ENCODE measurements at regions not wholly inside any gene's neighbourhood (a gene's known extent, or its start where the extent isn't known, plus 50 kb on each side); places are given as distances from the start of the nearest gene placed in this dataset.

DNA sequence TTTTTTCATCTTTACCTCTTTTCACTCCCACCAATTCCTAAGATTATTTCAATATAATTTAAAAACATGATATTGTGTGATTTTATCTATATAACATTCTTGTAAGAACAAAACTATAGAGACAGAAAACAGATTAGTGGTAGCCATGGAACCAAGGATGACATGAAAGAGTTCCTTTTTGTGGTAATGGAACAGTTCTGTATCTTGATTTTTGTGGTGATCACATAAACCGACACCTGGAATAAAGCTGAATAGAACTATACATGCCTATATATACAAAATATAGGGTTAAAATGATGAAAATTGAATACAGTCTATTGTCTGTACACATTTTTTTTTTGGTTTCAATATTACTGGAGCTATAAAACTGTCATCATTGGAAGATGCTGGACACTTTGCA, 945.4 kb downstream of the SI start:
- Histone ChIP-seq H3K9ac (ENCODE audit: low read length) (no peak overlapping the region), H3K4me2 (ENCODE audit: low read length) (no peak overlapping the region), H3K4me3 (replicated peaks in 1 of 2; ENCODE audit: low read depth in 1 of 2, low read length in 2 of 2) (no peak overlapping the region), H3K4me1 (ENCODE audit: control insufficient read depth in 1 of 2, insufficient read depth in 2 of 2, low read length in 2 of 2) (no peaks in the 10 kb centered on the region), H3K36me3 (ENCODE audit: control insufficient read depth in 1 of 2, insufficient read depth in 2 of 2, low read length in 2 of 2) (no peaks in the 10 kb centered on the region), H2AFZ (ENCODE audit: low read depth, low read length, poor library complexity, severe bottlenecking) (no peak overlapping the region), H3K27ac (ENCODE audit: low read depth, low read length) (no peak overlapping the region), H3K79me2 (ENCODE audit: insufficient read depth, low read length) (no peaks in the 10 kb centered on the region), H3K9me2 (ENCODE audit: insufficient read depth) (no peaks in the 10 kb centered on the region), H4K20me1 (ENCODE audit: insufficient read depth) (no peaks in the 10 kb centered on the region), H3K9me3 (ENCODE audit: control insufficient read depth in 1 of 2, insufficient read depth in 1 of 2, low read depth in 1 of 2, low read length in 2 of 2) (no peaks in the 10 kb centered on the region), H3K27me3 (ENCODE audit: insufficient read depth, low read length) (no peaks in the 10 kb centered on the region)
- no TSS peak for BruUV-seq (replicated peaks)
- no peak for DNase-seq (ENCODE audit: low read depth, low spot score)
- CTCF ChIA-PET, result no interaction called here
- TF ChIP-seq JUND (IDR thresholded peaks at IDR 0.05), result no peak
- TF ChIP-seq CEBPB (IDR thresholded peaks at IDR 0.05; ENCODE audit: low read depth), result no peak
- no peak for TF ChIP-seq SRF (IDR thresholded peaks at IDR 0.05; ENCODE audit: low read depth)
- ATAC-seq, result no peak
- RAD21 ChIA-PET (ENCODE audit: low non-redundant PET in 1 of 2, low total read pairs in 2 of 2, uncharacterized antibody in 2 of 2, unreplicated experiment in 2 of 2), result no interaction called here
- POLR2A ChIA-PET, result no interaction called here
- intact Hi-C loops (cut with micrococcal nuclease), result no loop called here

- Histone ChIP-seq H3K36me3 (ENCODE audit: control insufficient read depth in 1 of 2, insufficient read depth in 2 of 2, low read length in 2 of 2) (no peaks in the 10 kb centered on the region), H3K4me1 (ENCODE audit: control insufficient read depth in 1 of 2, insufficient read depth in 2 of 2, low read length in 2 of 2) (no peaks in the 10 kb centered on the region), H3K27me3 (ENCODE audit: insufficient read depth, low read length) (no peaks in the 10 kb centered on the region), H3K9me3 (ENCODE audit: control insufficient read depth in 1 of 2, insufficient read depth in 1 of 2, low read depth in 1 of 2, low read length in 2 of 2) (no peaks in the 10 kb centered on the region), H3K4me3 (replicated peaks in 1 of 2; ENCODE audit: low read depth in 1 of 2, low read length in 2 of 2) (no peak overlapping the region), H3K9ac (ENCODE audit: low read length) (no peak overlapping the region), H3K9me2 (ENCODE audit: insufficient read depth) (no peaks in the 10 kb centered on the region; the same call in 1 of the 2 replicates), H3K4me2 (ENCODE audit: low read length) (no peak overlapping the region), H3K79me2 (ENCODE audit: insufficient read depth, low read length) (no peaks in the 10 kb centered on the region), H3K27ac (ENCODE audit: low read depth, low read length) (no peak overlapping the region), H4K20me1 (ENCODE audit: insufficient read depth) (no peaks in the 10 kb centered on the region), H2AFZ (ENCODE audit: low read depth, low read length, poor library complexity, severe bottlenecking) (no peak overlapping the region)
- ChIA-PET POLR2A (no interaction called here), CTCF (no interaction called here), RAD21 (ENCODE audit: low non-redundant PET in 1 of 2, low total read pairs in 2 of 2, uncharacterized antibody in 2 of 2, unreplicated experiment in 2 of 2) (no interaction called here)
- TF ChIP-seq EGR1 (IDR thresholded peaks at IDR 0.05; ENCODE audit: low read depth) (no peak), EZH2 (IDR thresholded peaks at IDR 0.05) (no peak)
- DNase-seq (ENCODE audit: low read depth, low spot score) (no peak), ATAC-seq (no peak)
- no TSS peak for BruUV-seq (replicated peaks)
- intact Hi-C loops (cut with micrococcal nuclease), result no loop called here
Observed at GRCh38 chr3:164113371-164114332, 964.6 kb downstream of the SI start.

All from HCT116 (cell line).